GM21619 (cell line): ENCODE measurements at regions not wholly inside any gene's neighbourhood (a gene's known extent, or its start where the extent isn't known, plus 50 kb on each side); places are given as distances from the start of the nearest gene placed in this dataset.

Experiments used
- ATAC-seq: cut with Tn5 transposase; IDR thresholded peaks from one replicate; pipeline ENCODE4 v1.9.1; 2021; ENCODE audit not compliant: unreplicated experiment

GRCh38 chr6:132934496-132934895 lies 120.1 kb downstream of the RPS12 start:
- no peak for ATAC-seq

GRCh38 chr6:132936646-132937045 lies 122.3 kb downstream of the RPS12 start:
- no peak for ATAC-seq

- ATAC-seq, result no peak
Observed at GRCh38 chr6:132937466-132937906, 123.1 kb downstream of the RPS12 start.

- no peak for ATAC-seq
Observed at GRCh38 chr6:132948889-132949288, 134.5 kb downstream of the RPS12 start.

GRCh38 chr6:132950566-132950965 lies 136.2 kb downstream of the RPS12 start:
- ATAC-seq, result no peak

- no peak for ATAC-seq
Observed at GRCh38 chr6:132952031-132952867, 137.9 kb downstream of the RPS12 start.

GRCh38 chr6:132952986-132953385 lies 138.6 kb downstream of the RPS12 start:
- no peak for ATAC-seq

DNA sequence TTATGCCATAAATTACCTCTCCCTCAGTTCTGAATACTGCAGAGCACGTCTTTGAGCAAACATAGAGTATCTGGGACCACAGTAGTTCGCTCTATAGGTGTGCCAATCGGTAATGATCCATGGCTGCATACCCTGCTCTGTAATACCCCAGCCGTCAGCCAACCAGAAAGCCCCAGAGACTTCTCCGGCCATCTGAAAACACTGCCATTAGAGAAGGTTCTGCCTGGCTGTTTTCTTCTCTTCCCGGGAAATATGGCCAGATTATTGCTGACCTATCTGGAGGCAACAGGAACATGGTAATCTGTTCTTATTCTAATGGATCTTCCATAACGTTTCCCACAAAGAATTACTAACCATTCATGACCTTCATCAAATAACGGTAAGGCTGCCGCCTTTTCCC lies 139.9 kb downstream of the RPS12 start:
- no peak for ATAC-seq

DNA sequence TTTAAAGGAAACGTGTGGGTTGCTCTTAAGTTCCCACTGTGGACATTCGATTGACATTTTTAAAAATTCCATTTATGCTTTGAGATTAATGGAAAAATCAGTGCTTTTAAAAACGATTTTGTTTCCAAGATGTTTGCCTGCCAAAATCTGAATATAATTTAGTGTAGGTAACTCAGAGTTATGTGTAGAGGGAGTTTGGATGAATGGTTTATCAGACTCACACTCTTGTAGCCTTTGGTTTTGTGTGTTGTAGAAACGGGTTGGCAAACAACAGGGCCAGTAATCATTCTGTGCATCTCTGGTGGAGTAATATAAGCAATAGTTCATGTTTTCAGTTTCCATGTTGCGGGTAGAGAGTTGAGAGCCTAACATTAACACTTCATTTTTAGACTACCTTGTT lies 140.6 kb downstream of the RPS12 start:
- ATAC-seq, result no peak

GRCh38 chr6:132959639-132960326 lies 145.4 kb downstream of the RPS12 start:
- no peak for ATAC-seq

GRCh38 chr6:132960720-132961119 lies 146.4 kb downstream of the RPS12 start:
- ATAC-seq, result no peak

DNA sequence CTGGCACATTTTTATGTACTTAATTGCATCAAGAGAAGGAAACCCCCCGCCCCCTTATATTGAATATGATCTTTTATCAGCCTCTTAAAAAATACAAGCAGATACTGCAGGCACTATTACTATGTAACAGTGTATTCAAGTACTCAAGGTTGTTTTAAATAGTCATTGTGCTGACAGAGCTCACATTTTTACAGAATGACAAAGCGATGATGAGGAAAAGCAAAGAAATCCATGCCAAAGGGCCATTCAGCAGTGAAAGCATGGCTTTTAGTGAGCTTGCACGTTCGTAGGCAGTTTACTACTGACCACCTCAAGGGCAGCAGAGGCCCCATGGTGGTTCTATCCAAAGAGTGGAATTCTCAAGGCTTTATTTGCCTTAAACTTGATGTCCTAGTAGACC lies 146.8 kb downstream of the RPS12 start:
- ATAC-seq, result no peak

- no peak for ATAC-seq
Observed at GRCh38 chr6:132961610-132962009, 147.2 kb downstream of the RPS12 start.

DNA sequence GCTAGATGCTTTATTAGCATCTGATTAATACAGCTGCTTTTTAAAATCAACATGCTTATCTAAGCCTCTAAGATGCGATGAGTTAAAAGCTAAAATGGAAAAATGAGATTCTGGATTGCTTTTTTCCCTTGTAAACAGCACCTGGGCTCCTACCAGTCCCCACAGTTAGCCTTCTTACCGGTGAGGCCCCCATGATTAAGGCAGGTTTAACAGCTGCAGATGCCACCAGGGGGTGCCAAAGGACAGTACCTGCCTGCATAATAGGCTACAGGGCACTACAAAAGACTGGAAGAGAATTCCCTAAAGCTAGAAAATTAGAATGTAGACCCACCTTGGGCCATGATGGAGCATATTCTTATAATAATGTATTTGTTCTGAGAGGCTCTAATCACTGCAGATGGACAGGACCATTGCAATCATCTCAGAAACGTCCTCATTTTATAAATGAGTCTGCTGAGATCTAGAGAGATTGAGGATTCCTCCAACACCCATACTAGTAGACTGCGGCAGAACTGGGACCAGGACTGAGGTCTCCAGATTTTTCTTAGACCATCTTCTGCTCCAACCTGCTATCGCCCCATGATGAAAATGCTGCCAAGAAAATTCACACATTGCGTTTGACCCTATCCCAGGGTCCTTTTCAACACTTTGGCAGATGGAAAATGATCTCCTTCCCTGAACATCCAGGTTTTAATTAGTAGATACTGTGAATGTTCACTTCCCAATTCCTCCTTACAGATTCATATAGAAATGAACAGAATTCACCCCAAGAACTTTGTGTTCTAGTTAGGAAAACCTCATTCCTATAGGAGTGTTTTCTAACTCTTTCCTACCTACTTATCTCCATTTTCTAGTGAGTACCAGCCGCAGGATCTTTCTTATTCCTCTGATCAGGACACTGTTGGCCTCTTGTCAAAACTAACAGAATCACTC lies 148.8 kb downstream of the RPS12 start:
- ATAC-seq, result no peak

GRCh38 chr6:132964101-132964867 lies 149.9 kb downstream of the RPS12 start:
- ATAC-seq, result no peak

- no peak for ATAC-seq
Observed at GRCh38 chr6:132964868-132965382, 150.6 kb downstream of the RPS12 start.

DNA sequence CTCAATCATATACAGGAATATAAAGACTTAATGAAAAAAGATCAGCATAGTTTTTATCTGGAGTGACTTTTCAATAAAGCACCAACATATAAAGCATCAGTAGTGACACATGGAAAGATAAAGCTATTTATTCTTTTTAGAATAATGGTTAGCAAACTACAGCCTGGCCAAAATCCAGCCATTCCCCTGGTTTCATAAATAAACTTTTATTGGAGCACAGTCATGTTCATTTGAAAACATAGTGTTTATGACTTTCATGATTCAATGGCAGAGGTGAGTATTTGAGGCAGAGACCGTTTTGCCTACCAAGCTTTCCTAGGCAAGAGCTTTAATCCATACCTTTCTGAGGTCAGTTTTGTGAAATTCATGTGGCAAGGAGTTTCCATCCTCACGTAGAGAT lies 153.5 kb downstream of the RPS12 start:
- no peak for ATAC-seq

GRCh38 chr6:132968419-132968950 lies 154.1 kb downstream of the RPS12 start:
- no peak for ATAC-seq

DNA sequence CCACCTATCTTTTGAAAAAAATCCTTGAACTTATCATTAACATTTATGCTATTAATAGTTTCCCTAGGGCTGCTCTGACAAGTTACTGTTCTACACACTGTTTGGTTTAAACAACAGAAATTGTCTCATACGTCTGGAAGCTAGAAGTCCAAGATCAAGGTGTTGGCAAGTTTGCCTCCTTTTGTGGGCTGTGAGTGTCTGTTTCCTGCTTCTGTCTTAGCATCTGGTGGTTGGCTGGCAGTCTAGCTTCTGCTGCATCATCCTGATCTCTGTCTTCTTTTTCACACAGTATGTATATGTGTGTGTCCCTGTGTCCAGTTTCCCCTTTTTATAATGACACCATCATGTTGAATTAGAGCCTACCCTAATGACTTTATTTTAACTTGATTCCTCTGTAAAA lies 154.8 kb downstream of the RPS12 start:
- ATAC-seq, result no peak

DNA sequence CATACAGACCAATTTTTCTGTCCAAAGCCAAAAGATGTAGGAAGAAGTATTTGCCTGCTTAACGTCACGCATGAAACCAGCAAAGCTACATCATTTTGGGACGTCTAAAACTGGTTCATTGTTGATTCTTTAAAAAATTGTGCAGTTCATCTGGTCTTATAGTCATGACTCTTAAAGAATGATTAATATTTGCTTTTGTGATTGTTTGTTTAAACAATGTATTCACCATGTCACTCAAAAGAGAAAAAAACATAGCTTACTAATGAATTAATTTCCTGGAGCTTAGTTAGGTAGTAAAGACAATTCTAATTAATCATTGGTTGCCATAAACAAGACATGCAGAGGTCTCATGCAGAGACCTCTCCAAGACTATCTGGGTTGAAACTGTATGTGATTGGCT lies 157.3 kb downstream of the RPS12 start:
- ATAC-seq, result no peak
